PC-9 (cell line): ENCODE measurements at regions not wholly inside any gene's neighbourhood (a gene's known extent, or its start where the extent isn't known, plus 50 kb on each side); places are given as distances from the start of the nearest gene placed in this dataset.

Experiments used
- CTCF ChIP-seq: fragments of 200-600 bp; sonication (generic); conservative IDR thresholded peaks from 2 replicates; pipeline ENCODE4 v1.6.1; 2017; ENCODE audit warnings: mixed run types, antibody characterized with exemption, mild to moderate bottlenecking, moderate library complexity
- EZH2 ChIP-seq: fragments of 200-600 bp; sonication (generic); IDR thresholded peaks from 2 replicates; pipeline ENCODE4 v1.8.0; 2017; ENCODE audit warnings: antibody characterized with exemption, low read depth

GRCh38 chr13:86684402-86684801 is 885.2 kb upstream of the SLITRK6 start:
- TF ChIP-seq CTCF (no peak), EZH2 (no peak)
